SHP77 (cell line): ENCODE measurements at regions not wholly inside any gene's neighbourhood (a gene's known extent, or its start where the extent isn't known, plus 50 kb on each side); places are given as distances from the start of the nearest gene placed in this dataset.
"Not testable (repeated sequence)": the region's sequence is repeated elsewhere in the genome, so short reads cannot be mapped to it uniquely, and the experiment has no call there.

Source experiments
- DNase-seq, 2 experiments: peaks; one replicate each; lab custom pipeline; 2025; lab: John Stamatoyannopoulos, UW

- DNase-seq, result no peak
Measured at GRCh38 chr6:78589436-78589835, 277.9 kb upstream of the IRAK1BP1 start.

- no peak for DNase-seq
Measured at GRCh38 chr6:78593898-78594667, 273.3 kb upstream of the IRAK1BP1 start.

- no peak for DNase-seq
Measured at GRCh38 chr6:78594668-78595066, 272.7 kb upstream of the IRAK1BP1 start.

GRCh38 chr6:78597966-78598365, 269.4 kb upstream of the IRAK1BP1 start:
- no peak for DNase-seq

GRCh38 chr6:78598966-78599365, 268.4 kb upstream of the IRAK1BP1 start:
- DNase-seq, result no peak

- DNase-seq, result no peak
Measured at GRCh38 chr6:78599526-78599925, 267.8 kb upstream of the IRAK1BP1 start.

GRCh38 chr6:78605909-78606446, 261.4 kb upstream of the IRAK1BP1 start:
- DNase-seq, result no peak

- DNase-seq, result no peak
Measured at GRCh38 chr6:78607189-78607588, 260.2 kb upstream of the IRAK1BP1 start.

GRCh38 chr6:78611102-78611620, 256.2 kb upstream of the IRAK1BP1 start:
- DNase-seq, result no peak

GRCh38 chr6:78611886-78612480, 255.4 kb upstream of the IRAK1BP1 start:
- DNase-seq, result peak in 1 of 2 experiments; percentile 6

GRCh38 chr6:78614961-78615360, 252.4 kb upstream of the IRAK1BP1 start:
- no peak for DNase-seq

- no peak for DNase-seq
Measured at GRCh38 chr6:78615430-78615904, 251.9 kb upstream of the IRAK1BP1 start.

- no peak for DNase-seq
Measured at GRCh38 chr6:78618970-78619369, 248.4 kb upstream of the IRAK1BP1 start.

GRCh38 chr6:78623554-78623953, 243.8 kb upstream of the IRAK1BP1 start:
- no peak for DNase-seq

- DNase-seq, result no peak
Measured at GRCh38 chr6:78629154-78629721, 238.1 kb upstream of the IRAK1BP1 start.

GRCh38 chr6:78629836-78630235, 237.5 kb upstream of the IRAK1BP1 start:
- DNase-seq, result no peak

GRCh38 chr6:78631976-78632375, 235.4 kb upstream of the IRAK1BP1 start:
- DNase-seq, result no peak

GRCh38 chr6:78639111-78640110, 227.9 kb upstream of the IRAK1BP1 start:
- DNase-seq, result no peak

GRCh38 chr6:78643976-78644375, 223.4 kb upstream of the IRAK1BP1 start:
- not testable (repeated sequence) for DNase-seq

- peak in 1 of 2 experiments; percentile 4 for DNase-seq
Measured at GRCh38 chr6:78646542-78647415, 220.6 kb upstream of the IRAK1BP1 start.
